ENCODE measurements at regions not wholly inside any gene's neighbourhood (a gene's known extent, or its start where the extent isn't known, plus 50 kb on each side); places are given as distances from the start of the nearest gene placed in this dataset.

GRCh38 chr13:74194846-74195245 is 60.6 kb upstream of the KLF12 start (continued):
- no peak for TF ChIP-seq ZNF687 (IDR thresholded peaks at IDR 0.05)
- no peak for TF ChIP-seq POLR2AphosphoS2 (IDR thresholded peaks at IDR 0.05; ENCODE audit: low read depth, low read length)
- TF ChIP-seq PBX3 (IDR thresholded peaks at IDR 0.05; ENCODE audit: insufficient replicate concordance, low read depth, low read length) = no peak
- no peak for TF ChIP-seq HDAC6 (IDR thresholded peaks at IDR 0.05; ENCODE audit: unreplicated experiment)
- TF ChIP-seq CHD4 (IDR thresholded peaks at IDR 0.05) = no peak
- no peak for TF ChIP-seq ZNF24 (IDR thresholded peaks at IDR 0.05)

GRCh38 chr13:74193391-74193790 is 59.2 kb upstream of the KLF12 start:
- no peak for DNase-seq (ENCODE audit: low read depth, low spot score)
- no peak overlapping the region for H2AFZ ChIP-seq (ENCODE audit: control insufficient read depth, low read depth, low read length)
- no TSS peak for BruUV-seq (replicated peaks)
- POLR2A ChIA-PET = no interaction called here
- intact Hi-C loops (cut with micrococcal nuclease; ENCODE audit: unreplicated experiment) (no loop called here), in situ Hi-C loops (cut with MboI) (no loop called here)
- CTCF ChIA-PET = no interaction called here
- 86% methylated on average over 1 of the region's 1 CpG for WGBS (ENCODE audit: insufficient coverage, insufficient replicate concordance, low lambda C conversion rate, missing lambda C conversion rate)
- no peak for TF ChIP-seq ZBED1 (IDR thresholded peaks at IDR 0.05; ENCODE audit: borderline replicate concordance)
- no peak for TF ChIP-seq ATF3 (IDR thresholded peaks at IDR 0.05; ENCODE audit: borderline replicate concordance, extremely low read depth, low read depth, low read length)
- no peak for TF ChIP-seq TCF3 (IDR thresholded peaks at IDR 0.05; ENCODE audit: borderline replicate concordance, insufficient read depth, low read depth, low read length)
- no peak for TF ChIP-seq POLR2A (IDR thresholded peaks at IDR 0.05; ENCODE audit: low read depth, low read length)
- H3K9me3 ChIP-seq (replicated peaks; ENCODE audit: control insufficient read depth, insufficient read depth, low read length) = no peaks in the 10 kb centered on the region
- H4K20me1 ChIP-seq (ENCODE audit: control insufficient read depth, insufficient read depth) = no peaks in the 10 kb centered on the region
- no peak overlapping the region for H3K9ac ChIP-seq (ENCODE audit: control insufficient read depth, insufficient read depth, low read length)
- H3K27ac ChIP-seq (ENCODE audit: control insufficient read depth, insufficient read depth) = no peak overlapping the region
- H3K4me2 ChIP-seq (ENCODE audit: control insufficient read depth, insufficient read depth) = no peak overlapping the region
- RAD21 ChIA-PET (ENCODE audit: unreplicated experiment) = no interaction called here
- no peak for ATAC-seq
- no peak overlapping the region for H3K4me3 ChIP-seq
- H3K79me2 ChIP-seq (ENCODE audit: control insufficient read depth, insufficient read depth, low read length) = no peaks in the 10 kb centered on the region
- FAIRE-seq = no peak
- H3K4me1 ChIP-seq (ENCODE audit: control insufficient read depth, insufficient read depth, low read length) = no peaks in the 10 kb centered on the region
- SMC1A ChIA-PET (ENCODE audit: uncharacterized antibody, unreplicated experiment) = no interaction called here
- no peaks in the 10 kb centered on the region for H3K27me3 ChIP-seq (replicated peaks in 1 of 2; ENCODE audit: control insufficient read depth in 2 of 2, insufficient read depth in 2 of 2, low read length in 1 of 2)
- H3K36me3 ChIP-seq (ENCODE audit: control insufficient read depth in 2 of 2, insufficient read depth in 2 of 2, low read length in 1 of 2) = no peaks in the 10 kb centered on the region
